HepG2 (cell line): ENCODE measurements at regions not wholly inside any gene's neighbourhood (a gene's known extent, or its start where the extent isn't known, plus 50 kb on each side); places are given as distances from the start of the nearest gene placed in this dataset.

ENCODE experiments used
- ATAC-seq: fragments of 200-7000 bp; cut with Tn5 transposase; 3 replicates; pipeline ENCODE4 v1.9.1; 2020; ENCODE audit warnings: mild to moderate bottlenecking, moderate library complexity
- BruUV-seq: library from RNA; stranded (reverse); fragments of 400-500 nt; replicated peaks from 2 replicates; lab custom pipeline; 2021; lab: Mats Ljungman, UMichigan
- CTCF ChIA-PET: fragments of 300-600 bp; formaldehyde crosslinking; extraction: SDS; loops from one replicate; lab custom pipeline; 2021; ENCODE audit warnings: low total read pairs, inconsistent platforms, low intra/inter-chr PET ratio; lab: Yijun Ruan, JAX
- POLR2A ChIA-PET: fragments of 350-600 bp; sonication (Branson Sonifier 250); formaldehyde crosslinking; loops from one replicate; lab custom pipeline; 2020; ENCODE audit warnings: antibody characterized with exemption, inconsistent platforms; lab: Yijun Ruan, JAX
- DNase-seq: peaks from one replicate; pipeline ENCODE4 v3.0.0-alpha.2; 2015; ENCODE audit warnings: low spot score
- FAIRE-seq: peaks from 3 replicates; lab custom pipeline; 2011; peaks lifted over from hg19 to GRCh38; lab: Jason Lieb, UNC
- H2AFZ ChIP-seq: one replicate; pipeline ENCODE4 v1.6.1; 2011; ENCODE audit warnings: low read length, inconsistent platforms
- H3K27ac ChIP-seq: fragments of 300-600 bp; 3 replicates; pipeline ENCODE4 v1.8.0; 2011; ENCODE audit warnings: mixed run types, mild to moderate bottlenecking, mixed read lengths, low read length, inconsistent platforms; ENCODE audit not compliant: insufficient read depth; ENCODE audit errors: extremely low read length
- H3K27me3 ChIP-seq, 2 experiments: fragments of 200-600 bp in 1 of 2; 2 replicates in 1 of 2; 3 replicates in 1 of 2; pipeline versions ENCODE4 v1.6.0 to v1.8.0; 2011; ENCODE audit warnings: low read length in 2 of 2, mild to moderate bottlenecking in 2 of 2, moderate library complexity in 2 of 2, inconsistent platforms in 1 of 2; ENCODE audit not compliant: insufficient read depth in 2 of 2, control insufficient read depth in 1 of 2
- H3K36me3 ChIP-seq, 2 experiments: fragments of 200-600 bp in 1 of 2; replicated peaks in 1 of 2; 2 replicates in 1 of 2; 3 replicates in 1 of 2; pipeline versions ENCODE4 v1.5.1 to v1.8.0; 2011; ENCODE audit warnings: low read length in 2 of 2, inconsistent platforms in 1 of 2; ENCODE audit not compliant: insufficient read depth in 2 of 2, control insufficient read depth in 1 of 2
- H3K4me1 ChIP-seq: 2 replicates; pipeline ENCODE4 v1.5.1; 2012; ENCODE audit warnings: low read length, inconsistent platforms; ENCODE audit not compliant: insufficient read depth
- H3K4me2 ChIP-seq: 2 replicates; pipeline ENCODE4 v1.6.0; 2011; ENCODE audit warnings: low read depth, low read length, inconsistent platforms
- H3K4me3 ChIP-seq, 3 experiments: fragments of 200-600 bp in 1 of 3; sonication (generic), shearing (Covaris generic) in 1 of 3; replicated peaks in 1 of 3; 2 replicates each; pipeline ENCODE4 v1.5.1; 2011 to 2016; ENCODE audit warnings: low read length in 3 of 3, inconsistent platforms in 2 of 3, low read depth in 2 of 3, mild to moderate bottlenecking in 2 of 3, control low read depth in 1 of 3, mixed read lengths in 1 of 3; ENCODE audit not compliant: insufficient read depth in 1 of 3
- H3K79me2 ChIP-seq: one replicate; pipeline ENCODE4 v1.6.1; 2011; ENCODE audit warnings: low read length, inconsistent platforms; ENCODE audit not compliant: insufficient read depth
- H3K9ac ChIP-seq: 2 replicates; pipeline ENCODE4 v1.6.0; 2011; ENCODE audit warnings: mild to moderate bottlenecking, low read depth, low read length, inconsistent platforms; ENCODE audit not compliant: insufficient read depth
- H3K9me3 ChIP-seq: 2 replicates; pipeline ENCODE4 v1.5.1; 2012; ENCODE audit warnings: mild to moderate bottlenecking, low read length
- H4K20me1 ChIP-seq: 2 replicates; pipeline ENCODE4 v1.6.0; 2011; ENCODE audit warnings: inconsistent platforms, mild to moderate bottlenecking, low read length, moderate library complexity; ENCODE audit not compliant: insufficient read depth
- HES4 ChIP-seq: sonication (generic); formaldehyde crosslinking; IDR thresholded peaks from 2 replicates; pipeline ENCODE4 v1.9.0; 2021; ENCODE audit warnings: mild to moderate bottlenecking, missing genetic modification reagents, borderline replicate concordance
- HNRNPK ChIP-seq: fragments of 200-400 bp; formaldehyde crosslinking; IDR thresholded peaks from 2 replicates; pipeline ENCODE4 v1.6.1; 2018; ENCODE audit warnings: low read length, low read depth, moderate library complexity, mild to moderate bottlenecking; ENCODE audit not compliant: poor library complexity, severe bottlenecking
- HOXA7 ChIP-seq: sonication (generic); formaldehyde crosslinking; IDR thresholded peaks from 2 replicates; pipeline ENCODE4 v1.8.1; 2022; ENCODE audit warnings: mild to moderate bottlenecking, missing genetic modification reagents, moderate library complexity
- MAX ChIP-seq: IDR thresholded peaks from 2 replicates; pipeline ENCODE4 v1.6.1; 2012; ENCODE audit warnings: inconsistent platforms
- RAD51 ChIP-seq: fragments of 450-650 bp; IDR thresholded peaks from 2 replicates; pipeline ENCODE4 v1.6.1; 2016; ENCODE audit warnings: borderline replicate concordance
- RXRA ChIP-seq: sonication (generic); formaldehyde crosslinking; IDR thresholded peaks from 2 replicates; pipeline ENCODE4 v1.5.1; 2020; ENCODE audit warnings: missing genetic modification reagents
- TCF12 ChIP-seq, 2 experiments: fragments of 450-650 bp in 1 of 2; sonication (generic) in 1 of 2; formaldehyde crosslinking in 1 of 2; IDR thresholded peaks; 2 replicates each; pipeline versions ENCODE4 v1.6.1 to v1.8.0; 2017 to 2022; ENCODE audit warnings: antibody characterized with exemption in 1 of 2, mild to moderate bottlenecking in 1 of 2, missing genetic modification reagents in 1 of 2, moderate library complexity in 1 of 2
- ZFP82 ChIP-seq: sonication (generic); formaldehyde crosslinking; IDR thresholded peaks from 2 replicates; pipeline ENCODE4 v1.5.1; 2020; ENCODE audit warnings: mild to moderate bottlenecking, missing genetic modification reagents, borderline replicate concordance
- ZNF83 ChIP-seq: sonication (generic); formaldehyde crosslinking; IDR thresholded peaks from 2 replicates; pipeline ENCODE4 v1.4.0; 2020; ENCODE audit warnings: missing genetic modification reagents, mild to moderate bottlenecking, borderline replicate concordance
- WGBS: methylation state at CpG from one replicate; pipeline ENCODE4 v1.1.6; 2017; ENCODE audit warnings: low lambda C conversion rate; 5-methylcytosine and 5-hydroxymethylcytosine counted together
- in situ Hi-C: cut with HindIII; loops from 2 replicates; pipeline ENCODE4 v1.10.0; 2017; ENCODE audit warnings: low pct_unique_long_range_greater_than_20kb; ENCODE audit not compliant: extremely low pct_ligation_motif_present
- intact Hi-C: fragments of 100-400 bp; cut with micrococcal nuclease; formaldehyde crosslinking; loops from one replicate; pipeline ENCODE4 v1.10.0; 2022; ENCODE audit not compliant: unreplicated experiment
- TF ChIP-seq, protein P1 (sequence below): sonication (generic); formaldehyde crosslinking; IDR thresholded peaks from 2 replicates; pipeline ENCODE4 v1.5.0; 2020; ENCODE audit warnings: mild to moderate bottlenecking, missing genetic modification reagents
- TF ChIP-seq, protein P2 (sequence below): sonication (generic); formaldehyde crosslinking; IDR thresholded peaks from 2 replicates; pipeline ENCODE4 v1.8.1; 2023; ENCODE audit warnings: missing genetic modification reagents, mild to moderate bottlenecking, borderline replicate concordance
- TF ChIP-seq, protein P3 (sequence below): sonication (generic); formaldehyde crosslinking; IDR thresholded peaks from 2 replicates; pipeline ENCODE4 v1.4.0; 2020; ENCODE audit warnings: missing genetic modification reagents, borderline replicate concordance

GRCh38 chr13:106277484-106278154 lies 257.8 kb downstream of the EFNB2 start:
- no peak for ATAC-seq
- no peak overlapping the region for H2AFZ ChIP-seq
- BruUV-seq = no TSS peak
- H3K27ac ChIP-seq = no peak overlapping the region
- no peak for DNase-seq
- no peaks in the 10 kb centered on the region for H3K36me3 ChIP-seq
- no peaks in the 10 kb centered on the region for H4K20me1 ChIP-seq
- no peaks in the 10 kb centered on the region for H3K9me3 ChIP-seq
- H3K27me3 ChIP-seq = peaks cover 0 to 6% of the 10 kb centered on the region in 2 experiments; a peak in 3 of 5 replicates
- intact Hi-C loops = no loop called here
- FAIRE-seq = no peak
- CTCF ChIA-PET = no interaction called here
- in situ Hi-C loops = no loop called here
- WGBS = 23% methylated on average over 7 of the region's 10 CpGs
- no peak overlapping the region for H3K4me3 ChIP-seq
- no peak overlapping the region for H3K9ac ChIP-seq
- POLR2A ChIA-PET = no interaction called here
- TF ChIP-seq RAD51 (no peak), HOXA7 (CRISPR knock-in tag) (no peak), ZFP82 (CRISPR knock-in tag) (no peak), RXRA (CRISPR knock-in tag) (no peak)
- no peaks in the 10 kb centered on the region for H3K79me2 ChIP-seq
- H3K4me2 ChIP-seq = no peak overlapping the region
- H3K4me1 ChIP-seq = no peaks in the 10 kb centered on the region

DNA sequence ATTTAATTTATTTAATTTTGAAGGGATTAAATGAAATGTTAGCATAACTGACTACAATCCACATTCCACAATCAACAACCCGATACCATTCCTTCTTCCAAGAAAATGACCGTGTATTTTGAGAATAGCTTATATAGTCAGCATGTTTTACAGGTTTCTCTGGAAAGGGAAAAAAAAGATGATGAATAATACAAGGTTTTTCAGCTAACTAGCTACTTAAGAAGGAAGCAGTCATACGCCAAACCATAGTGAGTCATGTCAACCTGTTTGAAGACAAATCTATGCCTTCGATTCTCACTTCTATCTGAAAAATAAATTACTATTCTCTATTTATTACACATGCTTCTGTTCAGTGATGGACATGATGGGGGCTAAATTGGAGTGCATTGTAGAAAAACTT lies 258.6 kb downstream of the EFNB2 start:
- no peaks in the 10 kb centered on the region for H3K79me2 ChIP-seq
- no peak overlapping the region for H3K4me3 ChIP-seq
- no peak for FAIRE-seq
- no peaks in the 10 kb centered on the region for H4K20me1 ChIP-seq
- H3K27ac ChIP-seq = no peak overlapping the region
- no peak overlapping the region for H3K9ac ChIP-seq
- no peak overlapping the region for H3K4me2 ChIP-seq
- ChIA-PET CTCF (no interaction called here), POLR2A (no interaction called here)
- intact Hi-C loops (no loop called here), in situ Hi-C loops (no loop called here)
- no peak for ATAC-seq
- peaks cover 0 to 6% of the 10 kb centered on the region in 2 experiments; a peak in 3 of 5 replicates for H3K27me3 ChIP-seq
- no peaks in the 10 kb centered on the region for H3K36me3 ChIP-seq
- BruUV-seq = no TSS peak
- DNase-seq = no peak
- H3K9me3 ChIP-seq = no peaks in the 10 kb centered on the region
- WGBS = 10% methylated on average over 4 of the region's 4 CpGs
- no peaks in the 10 kb centered on the region for H3K4me1 ChIP-seq
- H2AFZ ChIP-seq = no peak overlapping the region
- TF ChIP-seq TCF12 (IDR thresholded peaks at IDR 0.05) = no peak
- TF ChIP-seq TCF12 (CRISPR knock-in tag; IDR thresholded peaks at IDR 0.05) = no peak
- TF ChIP-seq, protein P1, sequence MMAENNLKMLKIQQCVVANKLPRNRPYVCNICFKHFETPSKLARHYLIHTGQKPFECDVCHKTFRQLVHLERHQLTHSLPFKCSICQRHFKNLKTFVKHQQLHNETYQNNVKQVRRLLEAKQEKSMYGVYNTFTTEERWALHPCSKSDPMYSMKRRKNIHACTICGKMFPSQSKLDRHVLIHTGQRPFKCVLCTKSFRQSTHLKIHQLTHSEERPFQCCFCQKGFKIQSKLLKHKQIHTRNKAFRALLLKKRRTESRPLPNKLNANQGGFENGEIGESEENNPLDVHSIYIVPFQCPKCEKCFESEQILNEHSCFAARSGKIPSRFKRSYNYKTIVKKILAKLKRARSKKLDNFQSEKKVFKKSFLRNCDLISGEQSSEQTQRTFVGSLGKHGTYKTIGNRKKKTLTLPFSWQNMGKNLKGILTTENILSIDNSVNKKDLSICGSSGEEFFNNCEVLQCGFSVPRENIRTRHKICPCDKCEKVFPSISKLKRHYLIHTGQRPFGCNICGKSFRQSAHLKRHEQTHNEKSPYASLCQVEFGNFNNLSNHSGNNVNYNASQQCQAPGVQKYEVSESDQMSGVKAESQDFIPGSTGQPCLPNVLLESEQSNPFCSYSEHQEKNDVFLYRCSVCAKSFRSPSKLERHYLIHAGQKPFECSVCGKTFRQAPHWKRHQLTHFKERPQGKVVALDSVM (CRISPR knock-in tag) = no peak
- TF ChIP-seq HNRNPK = no peak
- TF ChIP-seq, protein P2, sequence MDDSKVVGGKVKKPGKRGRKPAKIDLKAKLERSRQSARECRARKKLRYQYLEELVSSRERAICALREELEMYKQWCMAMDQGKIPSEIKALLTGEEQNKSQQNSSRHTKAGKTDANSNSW (CRISPR knock-in tag) = no peak
- TF ChIP-seq ZNF83 = no peak
- TF ChIP-seq, protein P3, sequence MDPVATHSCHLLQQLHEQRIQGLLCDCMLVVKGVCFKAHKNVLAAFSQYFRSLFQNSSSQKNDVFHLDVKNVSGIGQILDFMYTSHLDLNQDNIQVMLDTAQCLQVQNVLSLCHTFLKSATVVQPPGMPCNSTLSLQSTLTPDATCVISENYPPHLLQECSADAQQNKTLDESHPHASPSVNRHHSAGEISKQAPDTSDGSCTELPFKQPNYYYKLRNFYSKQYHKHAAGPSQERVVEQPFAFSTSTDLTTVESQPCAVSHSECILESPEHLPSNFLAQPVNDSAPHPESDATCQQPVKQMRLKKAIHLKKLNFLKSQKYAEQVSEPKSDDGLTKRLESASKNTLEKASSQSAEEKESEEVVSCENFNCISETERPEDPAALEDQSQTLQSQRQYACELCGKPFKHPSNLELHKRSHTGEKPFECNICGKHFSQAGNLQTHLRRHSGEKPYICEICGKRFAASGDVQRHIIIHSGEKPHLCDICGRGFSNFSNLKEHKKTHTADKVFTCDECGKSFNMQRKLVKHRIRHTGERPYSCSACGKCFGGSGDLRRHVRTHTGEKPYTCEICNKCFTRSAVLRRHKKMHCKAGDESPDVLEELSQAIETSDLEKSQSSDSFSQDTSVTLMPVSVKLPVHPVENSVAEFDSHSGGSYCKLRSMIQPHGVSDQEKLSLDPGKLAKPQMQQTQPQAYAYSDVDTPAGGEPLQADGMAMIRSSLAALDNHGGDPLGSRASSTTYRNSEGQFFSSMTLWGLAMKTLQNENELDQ (CRISPR knock-in tag) = no peak
- TF ChIP-seq HES4 (CRISPR knock-in tag) = no peak
- no peak for TF ChIP-seq MAX
